CD1c-positive myeloid dendritic cell (primary cell): ENCODE measurements at regions not wholly inside any gene's neighbourhood (a gene's known extent, or its start where the extent isn't known, plus 50 kb on each side); places are given as distances from the start of the nearest gene placed in this dataset.

Experiments used
- DNase-seq: peaks from one replicate; pipeline ENCODE4 v3.0.0-alpha.2; 2016; ENCODE audit errors: extremely low spot score

DNA sequence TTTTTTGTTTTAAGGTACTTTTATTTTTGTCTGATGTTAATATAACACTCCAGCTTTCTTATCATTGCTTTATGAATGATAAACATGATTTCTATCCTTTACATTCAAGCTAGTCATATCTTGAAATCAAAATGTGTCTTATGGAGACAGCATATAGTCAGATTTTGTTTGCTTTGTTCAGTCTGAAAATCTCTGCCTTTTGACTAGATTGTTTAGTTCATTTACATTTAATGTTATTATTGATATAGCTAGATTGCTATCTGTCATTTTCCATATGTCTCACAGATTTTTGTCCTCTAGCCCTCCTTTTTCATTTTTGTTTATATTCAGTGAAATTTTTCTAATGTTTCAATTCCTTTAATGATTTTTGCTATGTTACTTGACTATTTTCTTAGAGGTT lies 332.8 kb downstream of the SMOC2 start:
- no peak for DNase-seq

DNA sequence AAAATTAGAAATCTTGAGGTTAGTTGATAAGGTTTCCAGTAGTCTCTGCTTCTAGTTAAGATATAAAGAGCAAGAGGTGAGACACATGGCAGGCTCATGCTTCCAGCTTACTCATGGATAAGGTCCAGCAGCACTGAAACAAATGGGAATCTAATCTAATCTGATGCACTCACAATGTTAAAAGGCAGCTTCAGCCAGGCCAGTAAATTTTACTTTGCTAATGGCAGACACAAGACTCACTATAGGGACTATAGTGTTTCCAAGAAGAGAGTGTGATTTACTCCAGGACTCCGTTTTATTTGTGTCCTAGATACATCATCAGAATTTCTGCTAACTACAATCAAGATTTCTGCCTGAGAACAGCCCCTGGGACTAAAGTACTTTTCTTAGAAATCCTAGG lies 324.8 kb downstream of the SMOC2 start:
- DNase-seq, result no peak

DNA sequence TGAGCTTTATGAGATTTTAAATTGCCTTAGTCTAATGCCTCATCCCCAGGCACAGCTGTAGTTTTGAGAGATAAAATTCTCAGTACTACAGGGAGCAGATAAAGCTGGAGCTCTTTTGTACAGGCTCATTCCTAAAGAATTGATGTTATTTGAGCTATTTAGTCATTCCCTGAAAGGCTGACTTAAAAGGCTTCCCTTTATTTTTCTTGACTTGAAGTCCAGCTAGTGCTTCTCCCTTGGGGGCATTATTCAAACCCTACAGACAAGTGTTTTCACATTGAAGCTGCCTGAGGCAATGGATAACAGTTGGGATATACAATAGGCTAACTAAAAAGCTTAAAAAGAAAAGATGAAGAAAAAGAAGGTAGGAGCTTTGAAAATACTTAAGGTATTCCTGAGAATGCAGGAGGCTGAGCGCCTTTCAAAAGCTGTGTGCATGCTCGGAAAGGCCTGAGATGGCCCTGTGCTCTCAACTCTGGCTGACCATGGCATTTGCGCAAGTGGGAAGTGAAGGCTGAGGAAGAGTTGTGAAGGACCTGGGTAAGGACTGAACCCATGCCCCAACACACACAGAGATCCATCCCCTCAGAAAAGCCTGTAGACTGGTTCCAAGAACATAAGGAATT lies 315.1 kb downstream of the SMOC2 start:
- no peak for DNase-seq

DNA sequence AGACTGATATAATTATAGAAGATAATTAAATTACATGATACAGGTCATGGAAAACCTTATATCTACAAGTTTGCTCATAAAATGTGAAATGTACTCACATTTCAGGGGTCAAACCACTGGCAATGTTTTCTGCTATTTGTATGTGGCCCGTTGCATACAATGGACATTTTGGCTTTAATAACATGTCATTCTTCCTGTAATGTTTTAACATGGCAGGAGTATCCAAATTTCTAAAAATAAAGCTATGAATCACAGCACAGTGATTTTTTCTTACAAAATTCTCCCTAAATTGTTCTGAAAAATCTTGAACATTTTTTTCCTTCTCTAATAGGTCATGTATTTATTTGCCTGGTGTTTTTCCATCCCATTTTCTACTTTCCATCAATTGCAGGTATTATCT lies 305.7 kb downstream of the SMOC2 start:
- DNase-seq, result no peak

DNA sequence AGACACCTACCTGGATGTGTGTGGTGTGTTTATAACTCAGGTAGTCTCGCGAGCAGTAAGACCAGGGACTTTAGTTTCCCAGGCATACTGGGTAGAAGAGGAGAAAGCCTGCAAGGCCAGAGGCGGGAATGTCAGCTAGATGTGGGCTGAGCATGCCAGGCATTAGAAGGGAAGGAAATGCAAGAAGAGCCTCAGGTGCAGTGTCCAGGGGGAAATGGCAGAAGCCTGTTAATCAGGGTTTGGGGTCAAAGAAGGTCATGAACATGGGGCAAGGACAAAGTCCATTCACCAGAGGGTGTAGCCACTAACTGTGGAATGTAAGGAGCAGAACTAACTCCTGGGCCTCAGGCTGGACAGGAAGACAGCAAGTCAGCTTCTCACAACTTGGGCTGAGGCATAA lies 305.0 kb downstream of the SMOC2 start:
- DNase-seq, result no peak

DNA sequence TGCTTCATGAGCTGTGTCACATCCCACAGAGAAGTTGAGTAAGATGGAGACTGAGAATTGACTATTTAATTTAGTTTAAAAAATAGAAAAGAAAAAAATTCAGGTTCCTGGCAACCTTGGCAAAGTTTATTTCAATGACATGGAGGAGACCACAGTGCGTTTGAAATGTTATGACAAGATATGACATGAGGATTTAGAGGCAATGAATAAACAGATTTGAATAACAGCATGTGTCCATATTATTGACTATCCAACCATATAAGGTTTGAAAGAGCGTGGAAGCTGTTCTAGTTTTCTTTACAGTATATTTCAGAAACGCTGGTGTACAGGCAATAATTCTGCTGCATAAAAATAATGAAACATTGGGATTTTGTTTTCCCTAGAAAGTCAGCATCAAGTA lies 303.9 kb downstream of the SMOC2 start:
- no peak for DNase-seq

DNA sequence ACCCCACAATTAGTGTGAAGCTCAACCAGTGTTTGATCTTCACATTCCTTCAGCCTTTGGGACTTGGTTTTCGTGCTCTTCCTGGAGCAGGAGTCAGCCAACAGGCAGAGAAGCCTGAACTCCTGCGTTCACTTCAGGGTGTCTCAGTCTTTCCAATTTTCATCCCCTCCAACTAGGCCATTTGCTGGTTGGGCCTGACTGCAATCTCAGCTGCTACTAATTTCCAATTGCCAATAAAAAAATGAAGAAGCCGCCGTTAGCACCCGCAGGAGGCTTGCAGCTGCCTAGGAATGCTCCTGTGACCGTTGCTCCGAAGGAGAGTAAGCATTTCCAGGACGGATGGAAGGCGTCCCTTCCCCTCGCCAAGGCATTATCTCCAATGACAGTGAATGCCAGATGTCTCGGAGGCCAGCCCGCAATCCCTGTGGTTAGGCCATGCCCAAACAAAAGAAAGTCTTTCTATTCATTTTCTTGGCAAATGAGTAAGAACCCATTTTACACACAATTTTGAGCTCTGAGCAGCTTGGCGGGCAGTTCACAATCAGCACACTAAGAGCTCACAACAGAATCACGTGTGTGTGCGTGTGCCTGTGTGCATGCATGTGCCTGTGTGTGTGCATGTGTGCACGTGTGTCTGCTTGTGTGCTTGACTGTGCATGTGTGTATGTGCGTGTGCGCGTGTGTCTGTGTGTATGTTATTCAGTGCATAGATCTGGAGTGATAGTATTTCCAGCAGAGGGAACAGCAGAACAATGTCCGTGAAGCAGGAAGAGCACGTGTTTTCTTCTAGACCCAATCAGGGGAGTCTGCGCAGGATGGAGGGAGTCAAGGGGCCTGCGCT lies 301.2 kb downstream of the SMOC2 start:
- no peak for DNase-seq

DNA sequence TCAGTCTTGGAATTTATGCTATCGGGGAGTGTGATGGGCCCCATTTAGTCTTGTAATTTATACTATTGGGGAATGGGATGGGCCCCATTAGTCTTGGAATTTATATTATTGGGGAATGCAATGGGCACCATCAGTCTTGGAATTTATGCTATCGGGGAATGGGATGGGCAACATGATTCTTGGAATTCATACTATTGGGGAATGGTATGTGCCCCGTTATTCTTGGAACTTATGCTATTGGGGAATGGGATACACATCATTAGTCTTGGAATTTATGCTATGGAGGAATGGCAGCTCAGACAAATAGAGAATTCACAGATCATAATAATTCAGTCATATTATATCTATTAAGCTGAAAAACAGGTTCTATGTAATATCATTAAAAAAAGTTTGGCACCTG lies 300.3 kb downstream of the SMOC2 start:
- no peak for DNase-seq

DNA sequence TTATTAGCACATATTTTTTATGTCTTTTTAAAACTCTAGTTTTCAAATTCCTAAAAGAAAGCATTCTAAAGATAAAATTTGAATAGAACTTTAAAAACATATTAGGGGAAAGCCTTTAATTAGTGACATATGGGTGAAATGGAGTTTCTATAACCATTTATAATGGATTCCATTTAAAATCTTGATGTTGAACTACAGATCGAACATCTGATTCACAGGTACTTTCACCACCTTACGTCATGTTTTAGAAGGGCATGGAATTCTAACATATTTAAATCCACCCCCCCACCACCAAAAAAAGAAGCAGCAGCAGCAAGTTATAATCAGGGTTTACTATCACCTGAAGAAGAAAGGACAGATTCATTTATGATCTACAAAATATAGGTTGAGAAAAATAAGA lies 298.4 kb downstream of the SMOC2 start:
- no peak for DNase-seq

DNA sequence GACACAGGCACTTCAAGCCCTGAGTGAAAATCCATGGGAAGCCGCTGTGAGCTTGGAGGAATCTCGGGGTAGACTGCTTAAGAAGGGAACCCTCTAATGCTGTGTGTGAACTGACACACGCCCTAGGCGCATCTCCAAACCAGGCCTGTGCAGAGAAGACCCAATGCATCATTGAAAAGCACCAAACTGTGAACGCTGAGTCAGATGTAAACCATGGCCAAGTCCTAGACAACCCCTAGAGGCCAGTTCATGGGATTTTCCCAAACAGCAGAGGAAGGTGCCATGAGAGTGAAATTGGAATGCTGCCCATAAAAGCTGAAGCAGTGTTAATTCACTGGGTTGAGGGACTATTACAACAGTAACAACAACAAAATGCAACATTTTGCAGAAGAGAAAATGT lies 296.5 kb downstream of the SMOC2 start:
- no peak for DNase-seq

DNA sequence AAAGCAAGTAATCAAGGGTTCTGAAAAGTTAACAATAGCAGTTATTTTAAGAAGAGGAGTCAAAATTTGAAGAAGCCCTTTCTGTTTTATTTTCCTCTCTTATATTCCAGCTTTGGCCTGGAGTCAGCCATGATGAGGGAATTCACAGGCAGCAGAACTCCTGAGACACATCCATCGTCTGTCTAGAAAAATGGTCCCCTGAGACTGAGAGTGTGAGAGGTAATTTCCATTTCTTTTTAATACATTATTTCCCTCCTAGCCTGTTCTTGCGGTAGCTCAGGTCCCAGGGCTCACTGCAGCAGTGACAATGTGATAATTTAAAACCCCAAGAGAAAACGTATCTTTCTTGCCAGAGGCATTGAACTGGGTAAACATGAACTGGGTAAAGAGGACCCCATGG lies 296.0 kb downstream of the SMOC2 start:
- no peak for DNase-seq

DNA sequence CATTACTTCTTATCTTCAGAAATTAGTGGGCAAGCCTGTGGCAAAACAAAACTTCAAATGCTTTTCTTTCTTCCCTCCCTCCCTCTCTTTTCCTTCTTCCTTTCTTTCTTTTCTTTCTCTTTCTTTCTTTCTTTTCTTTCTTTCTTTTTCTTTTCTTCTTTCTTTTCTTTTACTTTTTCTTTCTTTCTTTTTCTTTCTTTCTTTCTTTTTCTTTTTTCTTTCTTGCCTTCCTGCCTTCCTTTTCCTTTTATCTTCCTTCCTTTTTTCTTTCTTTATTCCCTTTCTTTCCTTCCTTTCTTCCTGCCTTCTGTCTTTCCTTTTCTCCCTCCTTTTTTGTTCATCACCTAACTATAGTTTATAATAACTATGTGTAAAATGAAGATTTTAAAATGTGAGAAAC lies 295.1 kb downstream of the SMOC2 start:
- no peak for DNase-seq

DNA sequence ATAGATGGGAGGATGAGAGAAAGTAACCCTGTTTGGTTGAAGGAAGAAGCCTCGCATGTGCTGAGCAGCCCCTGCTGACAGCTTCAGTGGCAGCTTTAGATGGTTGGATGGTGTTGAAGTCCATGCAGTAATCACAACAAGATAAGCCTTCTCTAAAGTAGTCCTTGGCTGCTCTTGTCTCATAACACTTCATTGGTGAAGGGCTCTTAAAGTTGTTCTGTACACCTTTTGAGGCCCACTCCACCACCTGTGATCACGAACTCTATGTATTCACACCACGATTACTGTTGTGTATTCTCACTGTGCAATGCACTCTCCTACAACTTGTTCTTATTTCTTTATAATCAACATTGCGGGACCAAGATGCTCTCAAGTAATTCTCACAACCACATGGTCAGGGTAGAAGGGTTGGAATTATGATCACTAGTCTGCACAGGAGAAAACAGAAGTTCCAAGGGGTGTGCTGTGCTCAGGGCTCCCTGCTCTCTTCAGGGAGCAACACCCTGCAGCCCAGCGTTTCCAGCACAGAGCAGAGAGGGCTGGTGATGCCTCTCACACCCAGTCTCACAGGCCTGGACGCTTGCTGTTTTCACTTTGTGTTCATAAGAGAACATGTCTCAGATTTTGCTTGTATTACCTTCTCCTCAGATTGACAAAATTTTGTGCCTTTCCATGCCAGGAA lies 294.4 kb downstream of the SMOC2 start:
- no peak for DNase-seq

DNA sequence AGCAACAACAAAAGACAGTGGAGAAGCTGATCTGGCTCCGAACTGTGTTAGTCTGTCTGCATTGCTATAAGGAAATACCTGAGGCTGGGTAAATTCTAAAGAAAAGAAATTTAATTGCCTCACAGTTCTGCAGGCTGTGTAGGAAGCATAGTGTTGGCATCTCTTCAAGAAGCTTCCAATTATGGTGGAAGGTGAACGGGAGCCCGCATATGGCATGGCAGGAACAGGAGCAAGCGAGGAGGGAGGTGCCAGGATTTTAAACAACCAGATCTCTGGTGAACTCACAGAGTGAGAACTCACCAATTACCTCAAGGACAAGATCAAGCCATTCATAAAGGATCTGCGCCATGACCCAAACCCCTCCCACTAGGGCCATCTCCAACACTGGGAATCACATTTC lies 293.5 kb downstream of the SMOC2 start:
- DNase-seq, result no peak

DNA sequence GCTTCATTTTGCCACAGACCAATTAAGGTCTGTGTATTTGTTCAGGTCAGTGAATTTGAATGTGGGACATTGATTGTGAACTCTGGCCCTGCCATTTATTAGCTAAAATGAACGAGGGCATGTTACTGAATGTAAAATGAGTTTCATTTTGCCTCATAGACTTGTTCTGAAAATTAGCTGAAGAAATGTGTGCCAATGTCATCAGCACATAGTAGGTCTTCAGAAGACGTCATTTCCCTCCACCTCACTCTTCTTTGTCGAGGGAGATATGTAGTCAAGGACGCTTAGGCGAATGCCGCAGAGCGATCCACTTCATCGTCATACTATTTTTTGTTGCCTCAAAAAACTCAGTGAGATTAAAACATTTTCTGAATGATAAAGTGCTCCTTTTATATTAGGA lies 291.7 kb downstream of the SMOC2 start:
- no peak for DNase-seq

DNA sequence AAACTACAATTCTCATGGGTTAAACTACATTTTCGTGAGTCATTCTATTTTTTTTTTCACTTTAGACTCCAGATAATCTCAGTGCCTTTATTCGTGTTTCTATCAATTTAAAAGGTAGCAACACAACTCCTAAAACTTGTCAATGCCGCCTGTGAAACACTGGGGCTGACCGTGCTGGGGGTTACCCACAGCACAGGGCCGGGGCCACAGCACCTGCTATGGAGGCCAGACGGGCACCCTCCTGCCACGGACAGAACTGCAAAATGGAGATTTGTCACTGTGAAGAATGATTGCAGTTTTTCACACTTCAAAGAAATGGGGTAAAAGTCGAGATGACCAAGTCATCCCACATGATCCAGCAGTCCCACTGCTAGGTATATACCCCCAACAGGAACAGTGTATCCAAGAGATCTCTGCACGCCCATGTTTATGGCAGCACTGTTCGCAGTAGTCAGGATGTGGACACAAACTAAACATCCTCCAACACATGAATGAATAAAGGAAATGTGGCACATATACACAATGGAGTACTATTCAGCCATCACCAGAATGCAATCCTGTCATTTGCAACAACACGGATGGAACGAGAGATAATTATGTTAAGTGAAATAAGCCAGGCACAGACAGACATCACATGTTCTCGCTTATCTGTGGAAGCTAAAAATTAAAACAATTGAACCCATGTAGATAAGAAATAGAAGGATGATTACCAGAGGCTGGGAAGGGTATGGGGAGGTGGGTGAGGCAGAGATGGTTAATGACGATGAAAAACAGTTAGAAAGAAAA lies 290.1 kb downstream of the SMOC2 start:
- DNase-seq, result no peak

DNA sequence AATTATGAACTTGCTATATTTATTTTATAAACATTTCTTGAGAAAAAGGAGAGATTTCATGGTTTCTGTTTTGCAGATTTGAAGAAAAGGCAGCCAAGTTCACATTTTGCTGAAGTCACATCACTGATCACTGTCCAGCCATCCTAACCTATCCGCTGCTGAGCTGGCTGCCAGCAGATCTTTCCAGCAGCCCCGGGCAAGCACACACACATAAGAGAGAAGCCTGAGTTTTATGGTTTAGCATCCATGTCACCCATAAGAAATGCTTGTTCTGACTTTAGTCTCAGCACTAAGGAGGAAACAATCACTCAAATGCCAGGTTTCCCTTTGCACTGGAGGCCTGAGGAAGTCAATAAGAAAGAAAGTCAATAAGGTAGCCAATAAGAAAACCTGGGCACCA lies 287.1 kb downstream of the SMOC2 start:
- DNase-seq, result no peak

DNA sequence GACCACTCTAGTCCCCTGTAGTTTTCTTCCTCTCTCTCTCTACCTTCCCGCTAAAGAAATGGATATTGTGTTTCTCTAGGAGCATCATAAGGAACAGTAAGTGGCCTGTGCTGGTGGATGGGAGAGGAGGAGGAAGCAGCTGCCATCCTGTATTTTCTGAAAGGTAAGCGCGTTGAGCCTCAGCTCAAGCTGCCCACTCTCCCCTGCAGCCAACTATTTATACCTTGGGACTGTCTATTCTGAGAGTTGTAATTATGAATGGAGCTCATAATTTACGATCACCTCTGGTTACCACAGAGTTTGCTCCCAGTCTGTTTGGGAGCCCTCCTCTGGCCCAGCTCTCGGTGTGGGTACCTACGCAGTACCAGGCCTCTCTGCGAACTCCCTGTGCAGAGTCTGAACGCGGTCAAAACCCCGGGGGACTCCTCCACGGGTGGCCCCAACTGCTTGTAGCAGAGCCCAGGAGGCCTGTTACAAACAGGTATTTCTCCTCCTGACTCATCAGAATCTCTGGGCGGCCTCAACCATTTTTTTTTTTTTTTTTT lies 285.4 kb downstream of the SMOC2 start:
- no peak for DNase-seq

DNA sequence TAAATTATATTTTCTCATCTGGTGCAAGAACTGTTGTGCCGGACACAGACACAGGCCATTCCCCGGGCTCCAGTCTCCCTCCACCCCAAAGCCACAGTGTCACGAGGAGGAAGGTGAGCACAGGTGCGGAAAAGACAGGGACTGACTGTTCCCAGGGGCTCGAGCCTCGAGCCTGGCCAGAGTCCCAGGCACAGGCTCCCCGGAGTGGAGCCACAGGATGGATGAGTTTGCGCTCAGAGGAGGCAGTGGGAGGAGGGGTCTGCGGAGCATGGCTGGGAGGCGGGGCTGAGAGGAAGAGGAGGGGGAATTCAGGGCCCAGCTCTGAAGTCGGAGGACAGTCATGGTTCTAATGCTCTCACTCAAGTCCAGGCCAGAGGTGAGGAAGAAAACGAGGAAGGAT lies 284.8 kb downstream of the SMOC2 start:
- DNase-seq, result no peak

DNA sequence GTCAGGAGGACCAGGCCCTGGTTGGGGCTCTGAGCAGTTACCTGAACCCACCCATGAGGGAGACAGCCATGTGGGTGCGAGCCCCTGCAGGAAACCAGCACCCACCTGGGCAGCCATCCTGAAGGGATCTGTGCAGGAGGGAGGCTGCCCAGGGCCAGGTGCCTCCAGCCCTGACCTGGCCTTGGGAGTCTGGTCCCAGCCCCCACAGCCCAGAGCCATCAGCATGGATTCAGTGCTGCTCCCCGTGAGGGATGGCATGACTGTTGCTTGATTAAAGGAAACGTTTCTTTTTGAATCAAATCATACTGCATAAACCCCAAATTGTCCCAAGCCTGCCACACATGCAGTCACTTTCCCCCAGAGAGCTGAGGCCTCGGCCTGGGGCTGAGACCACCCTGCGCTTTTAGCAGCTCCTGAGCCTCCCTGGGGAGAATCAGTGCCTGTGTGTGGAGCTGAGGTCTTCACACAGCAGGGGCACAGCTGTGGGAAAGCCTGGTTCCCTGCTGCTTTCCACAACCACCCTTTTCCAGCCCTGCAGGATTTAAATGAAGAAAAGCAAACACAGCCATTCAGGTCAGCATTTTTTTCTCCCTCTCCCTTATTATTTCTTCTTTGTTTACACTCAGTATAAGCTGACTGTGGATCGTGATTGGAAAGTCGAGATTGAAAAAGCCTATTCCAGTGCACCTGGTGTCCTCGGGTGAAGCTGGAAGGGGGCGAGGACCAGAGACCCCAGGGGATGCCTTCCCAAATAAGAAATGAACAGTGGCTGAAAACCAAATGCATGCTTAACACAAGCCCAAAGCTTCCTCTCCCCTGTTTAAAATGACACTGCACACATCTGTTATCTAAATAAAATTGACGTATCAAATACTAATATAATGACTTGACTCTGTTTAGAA lies 283.9 kb downstream of the SMOC2 start:
- DNase-seq, result no peak

DNA sequence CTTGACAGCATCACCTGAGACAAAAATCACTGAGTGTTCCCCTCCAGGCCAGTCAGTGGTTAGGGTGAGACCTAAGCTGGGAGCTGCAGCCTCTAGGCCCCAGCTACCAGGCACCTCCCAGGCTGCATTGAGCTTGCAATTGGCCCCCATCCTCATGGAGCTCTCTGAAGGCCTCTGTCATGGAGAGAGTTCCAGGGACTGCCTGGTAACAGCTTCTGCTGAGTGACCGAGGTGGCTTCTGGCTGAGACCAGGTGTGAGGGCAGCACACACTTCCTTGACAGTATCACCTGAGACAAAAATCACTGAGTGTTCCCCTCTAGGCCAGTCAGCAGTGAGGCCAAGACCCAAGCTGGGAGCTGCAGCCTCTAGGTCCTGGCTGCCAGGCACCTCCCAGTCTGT lies 283.0 kb downstream of the SMOC2 start:
- no peak for DNase-seq
